ENCODE measurements at regions not wholly inside any gene's neighbourhood (a gene's known extent, or its start where the extent isn't known, plus 50 kb on each side); places are given as distances from the start of the nearest gene placed in this dataset.
"Not testable (repeated sequence)": the region's sequence is repeated elsewhere in the genome, so short reads cannot be mapped to it uniquely, and the experiment has no call there.

DNA sequence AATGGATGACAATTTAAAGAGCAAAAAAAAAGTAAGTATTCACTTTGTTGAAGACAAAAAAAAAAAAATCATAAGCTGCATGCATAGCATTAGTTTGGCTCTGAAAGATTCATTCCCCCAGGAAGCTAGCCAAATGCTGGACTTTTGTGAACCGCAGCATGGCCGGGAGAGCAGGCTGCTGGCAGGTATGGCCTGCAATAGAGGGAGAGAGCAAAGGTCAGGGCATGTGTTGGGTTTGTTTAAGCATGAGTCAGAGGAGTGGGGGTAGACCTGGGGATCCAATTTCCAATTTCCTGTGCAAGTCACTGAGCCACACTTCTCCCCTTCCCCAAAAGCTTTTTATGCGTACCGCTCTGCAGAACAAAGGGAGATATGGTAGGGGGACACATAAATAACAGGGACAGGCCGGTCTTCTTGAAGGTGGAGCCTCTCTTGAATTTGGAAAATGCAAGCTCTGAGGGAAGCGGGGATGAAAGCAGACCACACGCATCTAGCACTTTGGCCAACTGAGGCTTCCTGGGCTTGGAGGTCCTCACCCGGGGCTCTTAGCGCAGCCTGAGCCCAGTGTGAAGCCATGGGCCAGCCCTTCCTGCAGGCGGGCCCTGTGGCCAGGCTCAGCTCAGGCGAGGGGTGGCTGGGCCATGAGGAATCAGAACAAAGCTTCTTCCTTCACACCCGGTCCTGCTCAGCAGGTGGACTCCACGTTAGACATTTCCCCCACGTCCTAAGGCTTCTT, 171.1 kb downstream of the TOMM20 start:
- peak; percentile 37 for DNase-seq

DNA sequence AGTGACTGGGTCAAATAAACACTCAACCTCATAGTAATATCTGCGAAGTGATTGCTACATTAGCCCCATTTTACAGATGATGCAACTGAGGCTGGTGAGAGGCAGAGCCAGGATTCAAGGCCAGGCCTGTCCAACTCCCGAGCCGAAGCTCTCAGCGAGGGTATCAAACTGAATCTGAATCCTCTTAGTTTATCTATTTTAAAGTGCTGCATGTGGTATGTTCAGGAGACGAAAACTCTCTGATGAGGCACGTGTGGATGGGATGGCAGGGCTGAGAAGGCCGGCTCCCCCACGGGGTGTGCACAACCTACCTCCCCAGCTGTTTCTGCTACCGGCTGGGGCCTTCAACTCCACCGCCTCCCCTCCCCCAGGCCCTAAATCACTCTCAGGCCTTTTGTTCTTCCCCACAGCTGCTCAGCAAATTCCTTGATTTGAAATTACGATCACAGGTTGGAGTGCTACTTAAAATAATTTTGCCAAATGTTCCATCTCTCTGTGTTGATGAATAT, 171.8 kb downstream of the TOMM20 start:
- DNase-seq = peak; percentile 82

GRCh38 chr1:234955107-234955731, 173.4 kb downstream of the TOMM20 start:
- DNase-seq = peak; percentile 45

DNA sequence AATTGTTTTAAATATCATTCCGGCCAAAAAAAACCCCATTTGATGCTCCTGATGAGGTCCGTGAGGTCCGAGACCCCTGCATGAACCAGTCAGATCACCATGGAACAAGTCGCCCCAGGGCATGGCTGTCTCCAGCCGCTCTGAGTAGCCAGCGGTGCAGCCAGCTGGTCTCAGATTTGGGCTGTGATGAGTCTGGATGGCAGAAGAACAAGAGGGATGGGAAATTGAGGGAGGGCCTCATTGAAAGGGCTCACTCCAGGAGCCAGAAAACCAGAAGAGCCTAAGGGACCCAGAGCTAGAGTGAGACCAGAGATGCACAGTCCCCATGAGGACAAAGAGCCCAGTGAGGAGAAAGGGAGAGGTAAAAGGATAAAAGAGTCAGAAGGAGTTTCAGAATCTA, 174.0 kb downstream of the TOMM20 start:
- no peak for DNase-seq

DNA sequence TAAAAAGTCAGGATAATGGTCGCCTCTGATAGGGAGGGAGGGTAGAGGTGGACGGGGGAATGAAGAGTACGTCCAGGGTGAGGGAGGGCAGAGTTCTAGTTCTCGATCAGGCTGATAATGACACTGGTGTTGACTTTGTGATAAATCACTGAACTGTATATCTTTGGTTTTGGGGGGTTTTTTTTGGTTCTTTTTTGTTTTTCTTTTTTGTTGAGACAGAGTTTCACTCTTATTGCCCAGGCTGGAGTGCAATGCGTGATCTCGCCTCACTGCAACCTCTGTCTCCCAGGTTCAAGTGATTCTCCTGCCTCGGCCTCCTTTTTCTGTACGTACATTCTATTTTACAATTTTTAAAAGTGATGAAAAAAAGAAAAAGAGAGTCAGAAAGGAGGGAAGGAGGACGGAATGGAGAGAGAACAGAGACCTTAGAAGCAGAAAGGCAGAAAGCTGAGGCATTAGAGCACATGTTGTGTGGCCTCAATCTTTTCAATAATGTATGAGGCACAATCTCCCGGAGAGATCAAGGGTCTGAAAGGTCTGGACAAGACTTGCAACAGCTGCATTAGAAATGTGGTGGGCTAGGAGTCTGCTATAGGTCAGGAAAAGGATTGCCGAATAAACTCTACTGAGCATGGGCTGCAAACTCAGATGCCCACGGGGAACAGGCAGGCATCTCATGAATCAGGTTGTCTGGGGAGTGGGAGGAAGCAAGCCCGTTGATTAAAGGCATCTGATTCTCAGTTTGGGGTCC, 174.8 kb downstream of the TOMM20 start:
- no peak for DNase-seq

GRCh38 chr1:234950598-234950997, 178.0 kb downstream of the TOMM20 start:
- no peak for DNase-seq

DNA sequence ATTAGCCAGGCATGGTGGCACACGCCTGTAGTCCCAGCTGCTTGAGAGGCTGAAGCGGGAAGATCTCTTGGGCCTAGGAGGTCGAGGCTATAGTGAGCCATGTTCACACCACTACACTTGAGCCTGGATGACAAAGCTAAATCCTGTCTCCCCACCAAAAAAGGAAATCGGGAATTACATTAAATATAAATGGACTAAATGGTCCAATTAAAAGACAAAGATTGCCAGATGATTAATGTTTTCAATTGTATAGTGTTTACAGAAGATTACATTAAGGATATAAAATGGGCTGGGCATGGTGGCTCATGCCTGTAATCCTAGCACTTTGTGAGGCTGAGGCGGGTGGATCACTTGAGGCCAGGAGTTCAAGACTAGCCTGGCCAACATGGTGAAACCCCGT, 179.1 kb downstream of the TOMM20 start:
- not testable (repeated sequence) for DNase-seq

DNA sequence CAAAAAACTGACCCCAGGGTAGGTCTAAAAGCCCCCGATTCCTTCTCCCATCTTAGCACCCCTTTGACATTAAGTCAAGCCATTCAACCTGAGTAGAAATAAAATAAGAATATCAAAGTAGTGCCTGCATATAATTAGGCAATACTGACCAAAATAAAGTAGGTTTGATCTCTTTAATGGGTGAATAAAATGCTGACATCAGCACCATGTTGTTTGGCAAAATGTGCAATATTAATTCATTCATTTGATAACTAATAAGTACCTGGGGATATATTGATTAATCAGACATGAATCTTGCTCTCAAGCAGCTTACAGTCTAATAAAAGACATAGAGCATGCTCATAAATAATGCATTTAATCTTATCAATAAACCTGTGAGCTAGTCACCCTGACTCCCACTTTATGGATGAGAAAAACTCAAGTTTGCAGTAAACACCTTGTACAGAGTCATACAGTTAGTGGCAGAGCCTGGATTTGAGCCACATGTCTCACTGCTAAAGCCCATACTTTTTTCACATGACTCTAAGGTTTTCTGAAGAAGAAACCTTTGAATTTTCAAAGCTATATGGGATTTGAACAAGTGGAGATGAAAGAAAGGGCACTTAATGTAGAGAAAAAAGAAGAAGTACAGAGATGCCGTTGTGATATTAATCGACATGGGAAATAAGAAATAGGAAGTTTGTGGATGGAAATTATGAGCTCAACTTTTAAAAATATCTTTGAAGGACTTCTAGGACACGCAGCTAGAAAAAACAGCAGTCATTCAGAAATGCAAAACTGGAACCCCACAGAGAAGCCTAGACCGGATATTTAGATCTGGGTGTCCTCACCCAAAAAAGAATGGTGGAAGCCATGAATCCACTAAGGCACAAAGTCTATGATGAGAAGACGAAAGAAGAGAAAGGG, 183.9 kb downstream of the TOMM20 start:
- no peak for DNase-seq

GRCh38 chr1:234943836-234944402, 184.7 kb downstream of the TOMM20 start:
- no peak for DNase-seq

DNA sequence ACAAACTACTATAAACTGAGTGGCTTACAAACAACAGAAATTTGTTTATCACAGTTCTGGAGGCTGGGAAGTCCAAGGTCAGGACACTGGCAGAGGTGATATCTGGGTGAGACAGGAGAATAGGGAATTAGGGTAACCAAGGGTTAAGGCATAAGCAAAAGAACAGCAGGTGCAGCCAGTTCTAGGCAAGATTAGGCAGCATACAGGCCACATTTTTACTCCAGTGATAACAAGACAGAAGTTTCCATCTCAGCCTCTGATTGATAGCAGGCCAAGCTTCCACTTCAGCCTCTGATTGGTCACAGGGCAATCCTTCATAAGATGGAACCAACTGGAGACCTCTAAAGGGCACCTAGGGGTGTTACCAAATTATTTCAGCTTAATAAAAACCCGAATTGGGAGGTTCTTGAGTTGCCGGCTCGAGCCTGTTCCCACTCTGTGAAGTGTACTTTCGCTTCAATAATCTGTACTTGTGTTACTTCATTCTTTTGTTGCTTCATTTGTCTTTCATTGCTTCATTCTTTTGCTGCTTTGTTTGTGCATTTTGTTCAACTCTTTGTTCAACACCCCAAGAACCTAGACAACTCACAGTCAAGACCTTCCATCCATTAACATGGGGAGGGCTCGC, 185.6 kb downstream of the TOMM20 start:
- DNase-seq = no peak

GRCh38 chr1:234942012-234942332, 186.7 kb downstream of the TOMM20 start:
- no peak for DNase-seq

DNA sequence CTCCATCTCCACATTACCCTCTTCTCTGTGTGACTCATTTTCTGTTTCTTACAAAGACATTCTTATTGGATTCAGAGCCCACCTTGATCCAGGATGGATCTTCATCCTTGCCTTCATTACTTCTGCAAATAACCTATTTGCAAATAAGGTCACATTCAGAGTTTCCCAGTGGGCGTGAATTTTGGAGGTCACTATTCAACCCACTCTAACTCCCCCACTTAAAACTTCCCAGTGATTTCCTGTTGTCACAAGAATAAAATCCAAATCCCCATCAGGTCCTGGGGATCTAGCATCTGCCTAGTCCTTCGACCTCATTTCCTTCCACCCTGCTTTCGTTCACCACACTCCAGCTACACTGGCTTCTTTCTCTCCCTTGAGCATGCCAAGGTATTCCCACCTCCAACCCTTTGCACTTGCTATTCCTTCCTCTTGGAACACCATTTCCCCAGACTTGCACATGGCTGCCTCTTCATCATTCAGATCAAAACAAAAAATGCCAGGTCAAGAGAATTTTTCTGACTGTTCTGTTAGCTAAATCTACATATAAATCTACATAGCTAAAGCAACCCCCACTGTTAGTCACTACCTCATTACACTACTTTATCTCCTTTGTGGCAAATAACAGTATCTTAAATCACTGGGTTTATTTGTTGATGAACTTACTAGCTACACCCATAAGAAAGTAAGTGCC, 187.2 kb downstream of the TOMM20 start:
- no peak for DNase-seq

- DNase-seq = no peak
Observed at GRCh38 chr1:234940841-234941240, 187.8 kb downstream of the TOMM20 start.

DNA sequence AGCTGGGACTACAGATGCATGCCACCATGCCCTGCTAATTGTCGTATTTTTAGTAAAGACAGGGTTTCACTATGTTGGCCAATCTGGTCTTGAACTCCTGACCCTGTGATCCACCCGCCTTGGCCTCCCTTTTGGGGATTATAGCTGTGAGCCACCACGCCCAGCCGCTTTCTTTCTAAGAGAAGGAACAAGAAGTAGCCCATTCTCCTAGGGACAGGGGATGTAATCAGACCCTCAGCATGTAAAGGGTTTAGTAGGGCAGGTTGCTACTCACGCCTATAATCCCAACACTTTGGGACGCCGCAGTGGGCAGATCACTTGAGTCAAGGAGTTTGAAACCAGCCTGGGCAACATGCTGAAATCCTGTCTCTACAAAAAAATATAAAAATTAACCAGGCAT, 189.7 kb downstream of the TOMM20 start:
- no peak for DNase-seq

DNA sequence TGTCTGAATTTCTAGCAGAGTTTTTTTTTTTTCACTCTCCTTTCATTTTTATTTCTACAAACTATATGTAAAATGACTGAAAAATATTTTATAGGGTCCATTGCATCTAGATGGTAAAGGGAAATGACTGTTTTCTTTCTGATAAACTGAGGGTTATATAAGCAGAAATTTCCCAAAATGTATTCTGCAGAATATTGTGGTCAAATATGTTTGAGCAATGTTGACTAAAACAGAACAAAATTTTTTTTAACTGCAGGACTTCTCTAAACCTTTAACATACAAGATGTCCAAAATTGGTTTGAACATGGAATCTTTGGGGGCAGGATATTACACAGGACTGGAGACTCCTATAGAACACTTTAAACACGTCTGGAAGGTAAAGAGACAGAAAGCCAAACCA, 190.5 kb downstream of the TOMM20 start:
- DNase-seq = no peak

DNA sequence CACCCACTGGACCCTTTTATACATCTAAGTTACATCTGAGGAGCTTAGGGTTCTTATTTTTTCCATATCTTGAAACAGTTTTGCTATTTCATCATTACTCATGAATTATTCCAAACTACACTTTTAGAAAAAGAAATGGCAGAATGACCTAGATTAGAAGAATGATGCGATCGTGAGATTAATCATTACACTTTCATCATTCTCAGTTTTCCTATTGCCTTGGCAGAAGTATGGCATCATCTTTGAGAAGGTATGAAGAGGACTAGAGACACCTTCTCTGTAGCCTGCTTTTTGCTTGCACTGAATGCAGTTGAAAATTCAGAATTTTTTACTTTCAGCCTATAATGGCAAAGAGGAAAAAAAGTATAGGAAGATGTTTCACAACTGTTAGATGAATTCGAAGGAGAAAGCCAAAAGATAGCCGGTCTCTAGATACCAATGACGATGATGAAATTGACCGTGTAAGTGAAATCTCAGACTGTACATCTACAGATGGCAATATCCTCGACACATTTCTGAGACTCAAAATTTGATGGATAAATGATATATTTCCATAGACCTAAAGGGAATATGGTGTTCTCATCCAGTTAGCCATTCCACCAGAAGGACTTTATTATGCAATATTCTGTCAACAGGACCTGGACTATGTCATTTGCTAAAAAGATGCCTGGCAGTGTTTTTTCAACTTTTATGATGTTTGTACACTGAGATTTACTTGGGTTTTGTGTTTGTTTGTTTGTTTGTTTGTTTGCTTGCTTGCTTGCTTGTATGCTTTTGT, 191.8 kb downstream of the TOMM20 start:
- no peak for DNase-seq

- DNase-seq = no peak
Observed at GRCh38 chr1:234934611-234935033, 194.0 kb downstream of the TOMM20 start.

DNA sequence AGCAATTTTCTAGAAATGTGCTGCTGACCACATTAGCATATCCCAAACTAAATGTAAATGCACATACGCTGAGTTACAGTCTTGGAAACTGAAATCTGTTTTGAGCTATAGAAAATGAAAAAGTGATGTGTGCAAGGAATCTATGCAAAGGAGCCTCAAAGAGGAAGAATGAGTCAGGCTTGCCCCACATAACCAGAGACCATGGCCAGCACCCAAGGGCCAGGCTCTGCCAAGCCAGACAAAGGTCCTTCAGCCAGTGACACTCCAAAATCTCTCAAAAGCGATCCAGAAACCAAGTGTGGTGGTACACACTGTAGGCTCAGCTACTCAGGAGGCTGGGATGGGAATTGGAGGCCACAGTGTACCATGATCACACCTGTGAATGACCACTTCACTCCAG, 195.2 kb downstream of the TOMM20 start:
- no peak for DNase-seq

- DNase-seq = no peak
Observed at GRCh38 chr1:234932511-234933430, 195.9 kb downstream of the TOMM20 start.
